Breast epithelium (tissue), 3 donors: ENCODE measurements at regions not wholly inside any gene's neighbourhood (a gene's known extent, or its start where the extent isn't known, plus 50 kb on each side); places are given as distances from the start of the nearest gene placed in this dataset.

Experiments used
- CTCF ChIP-seq, 3 donors: fragments of 450-650 bp; IDR thresholded peaks; one replicate each; pipeline ENCODE4 v1.5.1; 2016 to 2017; ENCODE audit warnings: antibody characterized with exemption in 3 of 3, mild to moderate bottlenecking in 3 of 3, moderate library complexity in 3 of 3
- POLR2A ChIP-seq: fragments of 450-650 bp; IDR thresholded peaks from one replicate; pipeline ENCODE4 v1.6.1; 2016; ENCODE audit warnings: antibody characterized with exemption, mild to moderate bottlenecking, moderate library complexity

GRCh38 chr12:42785944-42786343 lies 196.4 kb upstream of the PRICKLE1 start:
- TF ChIP-seq POLR2A: no peak
- no peak for TF ChIP-seq CTCF (IDR thresholded peaks at IDR 0.05)
